HG02588 (cell line): ENCODE measurements at regions not wholly inside any gene's neighbourhood (a gene's known extent, or its start where the extent isn't known, plus 50 kb on each side); places are given as distances from the start of the nearest gene placed in this dataset.

ENCODE experiments used
- ATAC-seq: cut with Tn5 transposase; IDR thresholded peaks from one replicate; pipeline ENCODE4 v1.9.1; 2021; ENCODE audit warnings: mild to moderate bottlenecking, moderate library complexity; ENCODE audit not compliant: unreplicated experiment

- no peak for ATAC-seq
These were observed 168.4 kb upstream of the LRIG3 start for GRCh38 chr12:59088673-59089072.

GRCh38 chr12:59087691-59088090, 167.4 kb upstream of the LRIG3 start:
- no peak for ATAC-seq

DNA sequence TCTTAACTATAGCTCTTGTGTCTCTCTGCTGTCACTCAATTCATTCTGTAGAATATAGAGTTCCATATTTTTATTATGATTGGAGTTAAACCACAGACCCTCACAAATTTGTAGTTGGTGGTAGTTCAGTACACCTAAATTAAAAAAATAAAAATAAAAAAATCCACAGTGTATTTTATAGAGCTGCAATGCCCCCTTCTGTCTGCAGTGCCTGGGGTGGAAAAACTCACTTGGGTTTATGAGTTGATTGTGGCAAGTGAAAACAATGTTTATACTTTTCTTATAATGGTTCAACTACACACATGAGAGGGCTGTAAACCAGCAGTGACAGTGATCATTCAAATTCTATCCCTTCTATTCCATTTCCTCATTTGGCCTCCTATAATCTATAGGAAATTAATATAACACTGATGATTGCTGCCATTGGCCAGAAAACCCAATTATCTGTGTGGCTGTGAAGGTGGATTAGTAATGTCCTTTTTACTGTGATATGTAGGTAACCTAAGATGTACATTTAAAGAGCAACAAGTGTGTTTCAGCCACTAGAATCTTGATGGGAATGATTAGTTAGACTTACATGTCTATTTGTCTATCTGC, 166.9 kb upstream of the LRIG3 start:
- ATAC-seq = no peak

DNA sequence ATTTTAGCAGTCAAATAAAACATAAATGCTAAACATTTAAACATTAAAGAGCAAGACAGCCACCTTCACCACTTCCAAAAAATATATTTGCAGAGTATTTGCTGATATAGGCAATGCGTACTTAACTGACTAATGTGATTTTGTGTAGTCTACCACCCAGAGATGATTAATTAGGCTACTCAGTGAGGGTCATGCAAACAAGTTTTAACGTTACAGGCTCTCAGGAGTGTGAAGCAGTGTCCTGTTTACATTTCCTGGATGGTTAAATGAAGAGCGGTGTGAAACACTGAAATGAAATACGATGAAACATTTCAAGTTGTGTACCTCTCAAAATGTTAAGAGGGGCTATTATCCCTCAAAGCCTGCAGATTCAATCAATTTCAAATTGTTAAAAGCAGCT, 165.8 kb upstream of the LRIG3 start:
- no peak for ATAC-seq

GRCh38 chr12:59085690-59086089, 165.4 kb upstream of the LRIG3 start:
- no peak for ATAC-seq

GRCh38 chr12:59084511-59085375, 164.4 kb upstream of the LRIG3 start:
- ATAC-seq = no peak

- no peak for ATAC-seq
These were observed 162.6 kb upstream of the LRIG3 start for GRCh38 chr12:59082952-59083351.

- ATAC-seq = no peak
These were observed 159.8 kb upstream of the LRIG3 start for GRCh38 chr12:59080101-59080500.

GRCh38 chr12:59079472-59079871, 159.2 kb upstream of the LRIG3 start:
- ATAC-seq = no peak

GRCh38 chr12:59079002-59079401, 158.7 kb upstream of the LRIG3 start:
- no peak for ATAC-seq

DNA sequence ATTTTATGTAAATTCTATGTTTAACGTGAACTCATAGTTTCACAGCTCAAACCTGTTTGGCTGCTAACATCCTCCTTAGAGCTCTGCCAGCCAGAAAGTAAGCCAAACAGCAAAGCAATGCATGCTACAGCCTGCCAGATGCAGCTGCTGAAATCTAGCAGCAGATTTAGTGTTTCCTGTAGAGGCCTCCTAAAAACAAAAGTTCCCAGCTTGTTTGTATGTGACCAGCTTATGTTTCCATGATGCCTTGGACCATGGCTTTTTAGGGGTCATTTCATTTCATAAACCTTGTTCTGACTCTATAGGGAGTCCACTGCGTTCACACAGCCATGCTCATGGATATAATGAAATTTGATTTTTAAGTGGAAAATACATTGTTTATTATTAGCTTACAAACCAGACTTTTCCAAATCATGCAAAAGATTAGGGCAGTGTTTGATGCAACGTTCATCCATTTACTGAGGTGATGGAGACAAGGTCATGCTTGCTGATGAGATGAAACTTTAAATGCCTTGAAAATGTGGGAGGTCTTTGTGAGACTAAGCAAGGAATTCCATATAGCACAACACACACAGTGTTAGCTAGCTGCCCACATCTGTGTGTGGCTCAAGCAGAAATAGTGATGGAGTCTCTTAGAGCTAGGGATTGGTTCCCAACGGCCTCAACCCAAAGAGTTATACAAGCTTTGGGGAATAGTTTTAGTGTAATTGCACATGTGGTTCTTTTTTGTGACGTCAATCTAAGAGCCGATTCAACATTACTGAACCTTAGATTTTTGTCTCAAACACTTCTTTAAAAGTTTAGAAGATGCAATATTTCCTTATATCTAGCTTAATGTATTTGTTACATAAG, 157.5 kb upstream of the LRIG3 start:
- no peak for ATAC-seq

DNA sequence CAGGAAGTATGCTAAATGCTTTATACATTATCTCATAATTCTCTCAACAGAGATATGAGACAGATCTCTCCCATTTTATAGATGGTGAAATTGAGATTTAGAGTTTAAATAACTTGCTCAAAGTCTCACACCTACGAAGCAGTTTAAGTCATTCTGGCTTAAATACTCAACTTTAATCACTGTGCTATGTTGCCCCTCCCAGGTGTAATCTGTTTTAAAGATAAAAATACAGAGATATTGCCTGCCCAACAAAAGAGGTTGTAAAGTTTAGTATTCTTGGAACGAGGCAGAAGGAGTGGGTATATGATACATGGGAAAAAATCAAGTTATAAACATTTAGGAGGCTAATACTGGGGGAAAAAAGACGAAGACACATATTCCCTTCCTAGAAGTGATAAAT, 156.8 kb upstream of the LRIG3 start:
- no peak for ATAC-seq

GRCh38 chr12:59076622-59077021, 156.3 kb upstream of the LRIG3 start:
- ATAC-seq = no peak

DNA sequence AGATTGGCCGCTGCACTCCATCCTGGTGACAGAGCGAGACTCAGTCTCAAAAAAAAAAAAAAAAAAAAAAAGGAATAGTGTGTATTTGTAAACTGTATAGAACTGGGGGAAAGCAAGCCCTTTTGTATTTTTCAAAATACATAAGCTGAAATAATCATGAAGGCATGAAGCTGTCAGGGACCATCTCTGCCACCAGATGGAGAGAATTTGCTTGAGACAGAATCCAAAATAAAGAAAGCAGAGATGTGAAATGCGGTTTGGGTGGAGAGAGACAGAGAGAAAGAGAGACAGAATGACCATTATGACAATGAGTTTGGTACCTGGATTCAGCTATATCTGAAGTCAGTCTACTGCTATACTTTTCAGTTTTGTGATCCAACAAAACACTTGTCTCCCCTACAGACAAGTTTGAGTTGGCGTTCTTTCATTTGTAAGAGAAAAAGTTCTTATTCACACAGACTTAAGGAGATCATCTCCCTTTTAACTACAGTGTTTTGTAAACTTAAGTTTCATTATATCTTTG, 155.7 kb upstream of the LRIG3 start:
- no peak for ATAC-seq

GRCh38 chr12:59075141-59075540, 154.8 kb upstream of the LRIG3 start:
- no peak for ATAC-seq

DNA sequence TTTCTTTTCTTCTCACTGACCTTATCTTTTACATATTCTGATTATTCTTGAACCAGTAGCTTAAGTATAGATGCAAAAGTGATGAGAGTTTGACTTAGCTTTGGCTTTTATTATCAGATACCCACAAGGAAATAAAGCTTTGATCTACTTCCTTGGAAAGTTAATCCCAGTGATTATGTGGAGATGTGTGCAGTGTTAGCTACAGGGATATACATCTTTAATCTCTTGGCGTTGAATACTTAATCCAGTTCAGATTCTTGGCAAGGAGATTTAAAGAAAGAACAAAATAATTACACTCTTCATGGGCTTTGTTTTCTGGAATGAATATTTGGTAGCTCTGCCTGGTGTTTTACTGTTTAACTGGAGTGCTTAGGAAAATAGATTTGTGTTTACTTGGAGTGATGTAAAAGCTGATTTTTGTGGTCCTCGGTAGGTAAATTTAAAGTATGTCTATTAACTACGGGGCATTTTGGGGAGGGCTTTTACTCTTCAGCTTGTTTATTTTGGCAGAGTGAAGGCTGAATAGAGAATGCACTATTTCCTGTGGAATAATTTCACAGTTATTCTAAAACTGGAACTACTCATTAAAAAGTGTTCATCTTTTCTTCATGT, 150.1 kb upstream of the LRIG3 start:
- ATAC-seq = no peak

DNA sequence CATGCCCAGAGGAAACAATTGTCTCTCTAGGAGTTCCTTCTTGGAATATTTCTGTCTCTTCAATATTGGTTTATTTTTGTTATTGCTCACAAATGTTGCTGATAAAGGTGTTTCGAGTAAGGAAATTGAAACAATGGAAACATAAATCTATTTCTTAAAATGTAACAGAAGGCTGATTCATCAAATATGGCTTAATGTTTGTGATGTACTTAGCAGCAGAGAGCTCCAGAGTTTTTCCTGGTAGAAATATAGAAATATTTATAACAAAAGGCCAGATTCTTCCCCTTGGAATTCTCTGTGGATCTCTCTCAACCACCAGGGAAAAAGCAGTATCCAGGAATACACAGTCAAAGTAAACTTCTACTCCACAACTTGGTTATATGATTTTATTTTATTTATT, 149.2 kb upstream of the LRIG3 start:
- no peak for ATAC-seq

DNA sequence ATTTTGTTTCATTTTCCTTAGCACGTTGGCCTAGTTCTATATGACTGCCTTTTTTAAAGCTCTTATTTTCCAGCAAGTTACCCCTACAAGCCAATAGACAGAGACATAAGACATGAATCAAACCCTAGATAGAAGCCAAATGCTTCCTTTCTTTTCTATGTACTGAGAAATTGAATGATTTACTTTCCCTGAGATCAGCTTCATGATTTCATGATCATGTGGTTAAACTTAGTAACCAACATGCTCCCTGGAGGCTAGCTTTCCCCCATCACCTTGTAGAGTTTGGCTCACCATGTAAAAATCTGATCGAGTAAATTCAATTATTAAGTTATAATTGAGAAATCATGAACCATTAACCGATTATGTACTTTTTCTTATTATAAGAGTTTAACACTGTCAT, 148.1 kb upstream of the LRIG3 start:
- no peak for ATAC-seq

DNA sequence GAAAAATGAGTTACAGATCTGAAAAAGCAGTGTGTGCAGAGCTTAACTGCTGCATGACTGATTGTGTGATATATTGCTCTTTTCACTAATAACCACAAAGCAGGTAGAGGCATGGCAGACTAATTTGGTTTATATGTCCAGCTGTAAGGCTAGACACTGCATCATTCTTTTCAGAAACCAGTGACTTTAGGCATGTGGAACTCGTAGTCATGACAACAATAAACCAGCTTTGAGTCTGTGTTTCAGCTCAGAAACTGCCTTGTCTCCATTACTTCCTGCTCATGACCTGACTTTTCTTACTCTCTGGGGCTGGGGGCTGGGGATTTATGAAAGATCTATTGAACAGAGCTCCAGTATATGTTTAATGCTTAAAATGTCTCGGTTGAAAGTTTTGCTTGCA, 146.8 kb upstream of the LRIG3 start:
- no peak for ATAC-seq

- no peak for ATAC-seq
These were observed 146.1 kb upstream of the LRIG3 start for GRCh38 chr12:59066445-59066844.
